Tibial nerve (tissue), 4 donors: ENCODE measurements at regions not wholly inside any gene's neighbourhood (a gene's known extent, or its start where the extent isn't known, plus 50 kb on each side); places are given as distances from the start of the nearest gene placed in this dataset.
"Not testable (repeated sequence)": the region's sequence is repeated elsewhere in the genome, so short reads cannot be mapped to it uniquely, and the experiment has no call there.

Experiments
- DNase-seq, 2 donors: peaks; one replicate each; pipeline ENCODE4 v3.0.0-alpha.2; 2019; ENCODE audit warnings: low spot score in 2 of 2
- H3K27ac ChIP-seq, 4 donors: fragments of 200-600 bp; sonication (generic) in 3 of 4; one replicate each; pipeline ENCODE4 v1.5.1; 2017 to 2019; ENCODE audit warnings: mild to moderate bottlenecking in 1 of 4
- H3K27me3 ChIP-seq, 2 donors: fragments of 200-600 bp; sonication (generic) in 1 of 2; one replicate each; pipeline versions ENCODE4 v1.5.1 to v1.6.0; 2017 to 2019
- H3K36me3 ChIP-seq, 3 donors: fragments of 200-600 bp; sonication (generic); one replicate each; pipeline ENCODE4 v1.5.1; 2018 to 2019
- H3K4me1 ChIP-seq, 4 donors: fragments of 200-600 bp; sonication (generic) in 3 of 4; one replicate each; pipeline ENCODE4 v1.5.1; 2017 to 2019
- H3K4me3 ChIP-seq, 4 donors: fragments of 200-600 bp; sonication (generic) in 3 of 4; one replicate each; pipeline ENCODE4 v1.5.1; 2017 to 2019; ENCODE audit warnings: mild to moderate bottlenecking in 1 of 4, moderate library complexity in 1 of 4
- H3K9me3 ChIP-seq, 4 donors: fragments of 200-600 bp; sonication (generic) in 3 of 4; one replicate each; pipeline ENCODE4 v1.5.1; 2017 to 2019
- EP300 ChIP-seq, 2 donors: sonication (generic); formaldehyde crosslinking; IDR thresholded peaks; one replicate each; pipeline ENCODE4 v1.6.1; 2017; ENCODE audit warnings: antibody characterized with exemption in 2 of 2, mild to moderate bottlenecking in 1 of 2
- POLR2A ChIP-seq, 2 donors: fragments of 450-650 bp; IDR thresholded peaks; one replicate each; pipeline ENCODE4 v1.6.1; 2017; ENCODE audit warnings: antibody characterized with exemption in 2 of 2, mild to moderate bottlenecking in 2 of 2, moderate library complexity in 2 of 2
- WGBS, 2 donors: methylation state at CpG; one replicate each; pipeline ENCODE4 v1.1.5; 2018; 5-methylcytosine and 5-hydroxymethylcytosine counted together
- TF ChIP-seq, protein P1 (sequence below), 5 experiments: fragments of 200-600 bp in 3 of 5; fragments of 450-650 bp in 2 of 5; sonication (generic) in 3 of 5; IDR thresholded peaks; one replicate each; pipeline ENCODE4 v1.5.1; 2016 to 2019; ENCODE audit warnings: antibody characterized with exemption in 5 of 5, mild to moderate bottlenecking in 3 of 5, moderate library complexity in 2 of 5

GRCh38 chr4:127450276-127450675, 182.5 kb upstream of the INTU start:
- WGBS, 2 donors: 40 to 44% methylated on average over 1 of the region's 1 CpG
- TF ChIP-seq EP300 (IDR thresholded peaks at IDR 0.05): no peak
- TF ChIP-seq, protein P1, sequence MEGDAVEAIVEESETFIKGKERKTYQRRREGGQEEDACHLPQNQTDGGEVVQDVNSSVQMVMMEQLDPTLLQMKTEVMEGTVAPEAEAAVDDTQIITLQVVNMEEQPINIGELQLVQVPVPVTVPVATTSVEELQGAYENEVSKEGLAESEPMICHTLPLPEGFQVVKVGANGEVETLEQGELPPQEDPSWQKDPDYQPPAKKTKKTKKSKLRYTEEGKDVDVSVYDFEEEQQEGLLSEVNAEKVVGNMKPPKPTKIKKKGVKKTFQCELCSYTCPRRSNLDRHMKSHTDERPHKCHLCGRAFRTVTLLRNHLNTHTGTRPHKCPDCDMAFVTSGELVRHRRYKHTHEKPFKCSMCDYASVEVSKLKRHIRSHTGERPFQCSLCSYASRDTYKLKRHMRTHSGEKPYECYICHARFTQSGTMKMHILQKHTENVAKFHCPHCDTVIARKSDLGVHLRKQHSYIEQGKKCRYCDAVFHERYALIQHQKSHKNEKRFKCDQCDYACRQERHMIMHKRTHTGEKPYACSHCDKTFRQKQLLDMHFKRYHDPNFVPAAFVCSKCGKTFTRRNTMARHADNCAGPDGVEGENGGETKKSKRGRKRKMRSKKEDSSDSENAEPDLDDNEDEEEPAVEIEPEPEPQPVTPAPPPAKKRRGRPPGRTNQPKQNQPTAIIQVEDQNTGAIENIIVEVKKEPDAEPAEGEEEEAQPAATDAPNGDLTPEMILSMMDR (IDR thresholded peaks at IDR 0.05): no peak
- no peak for TF ChIP-seq POLR2A (IDR thresholded peaks at IDR 0.05)

DNA sequence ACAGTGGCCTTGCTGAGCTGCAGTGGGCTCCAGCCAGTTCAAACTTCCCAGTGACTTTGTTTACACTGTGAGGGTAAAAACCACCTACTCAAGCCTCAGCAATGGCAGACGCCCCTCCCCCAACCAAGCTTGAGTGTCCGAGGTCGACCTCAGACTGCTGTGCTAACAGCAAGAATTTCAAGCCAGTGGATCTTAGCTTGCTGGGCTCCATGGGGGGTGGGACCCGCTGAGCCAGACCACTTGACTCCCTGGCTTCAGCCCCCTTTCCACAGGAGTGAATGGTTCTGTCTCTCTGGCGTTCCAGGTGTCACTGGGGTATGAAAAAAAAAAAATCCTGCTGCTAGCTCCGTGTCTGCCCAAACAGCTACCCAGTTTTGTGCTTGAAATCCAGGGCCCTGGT, 168.9 kb upstream of the INTU start:
- 65 to 74% methylated on average over 6 of the region's 6 CpGs for WGBS, 2 donors
- no peak overlapping the region for H3K27ac ChIP-seq
- H3K9me3 ChIP-seq: peaks cover 0 to 5% (median 2%) of the 10 kb centered on the region in 4 donors
- no peaks in the 10 kb centered on the region for H3K4me1 ChIP-seq
- TF ChIP-seq POLR2A (IDR thresholded peaks at IDR 0.05) (no peak), EP300 (IDR thresholded peaks at IDR 0.05) (no peak)
- TF ChIP-seq, protein P1 (IDR thresholded peaks at IDR 0.05): no peak
- DNase-seq: no peak
- no peaks in the 10 kb centered on the region for H3K36me3 ChIP-seq
- no peak overlapping the region for H3K4me3 ChIP-seq
- H3K27me3 ChIP-seq: no peaks in the 10 kb centered on the region

More at GRCh38 chr4:127450276-127450675, 182.5 kb upstream of the INTU start:
- Histone ChIP-seq H3K9me3 (no peaks in the 10 kb centered on the region), H3K27ac (no peak overlapping the region), H3K4me1 (peaks cover 0 to 3% (median 0%) of the 10 kb centered on the region in 4 donors), H3K36me3 (no peaks in the 10 kb centered on the region), H3K27me3 (no peaks in the 10 kb centered on the region), H3K4me3 (no peak overlapping the region)
- DNase-seq: no peak

DNA sequence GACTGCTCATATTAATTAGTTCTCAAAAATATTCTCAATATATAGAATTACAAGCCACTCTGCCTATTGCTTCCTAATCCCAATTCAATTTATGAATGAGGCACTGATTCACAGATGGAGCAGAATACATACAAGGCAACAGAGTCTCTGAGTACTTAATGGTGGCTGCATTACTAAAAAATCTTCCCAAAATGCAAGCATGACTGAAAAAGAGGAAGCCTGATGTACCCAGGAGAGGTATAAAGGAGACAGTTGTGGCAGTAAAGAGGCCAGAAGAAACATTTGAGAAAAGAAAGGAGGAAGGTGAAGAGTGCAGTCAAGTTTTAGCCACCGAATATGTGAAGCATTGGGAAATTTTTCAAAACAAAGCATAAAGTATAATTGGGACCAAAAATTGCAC, 163.2 kb upstream of the INTU start:
- Histone ChIP-seq H3K27ac (no peak overlapping the region), H3K27me3 (no peaks in the 10 kb centered on the region), H3K4me3 (no peak overlapping the region), H3K9me3 (peaks cover 0 to 16% (median 0%) of the 10 kb centered on the region in 4 donors), H3K4me1 (no peaks in the 10 kb centered on the region), H3K36me3 (no peaks in the 10 kb centered on the region)
- DNase-seq: no peak
- 11 to 31% methylated on average over 1 of the region's 1 CpG for WGBS, 2 donors
- TF ChIP-seq, protein P1 (IDR thresholded peaks at IDR 0.05): no peak
- no peak for TF ChIP-seq EP300 (IDR thresholded peaks at IDR 0.05)
- TF ChIP-seq POLR2A (IDR thresholded peaks at IDR 0.05): no peak

GRCh38 chr4:127469959-127470809, 162.6 kb upstream of the INTU start:
- no peak overlapping the region for H3K27ac ChIP-seq
- H3K27me3 ChIP-seq: no peaks in the 10 kb centered on the region
- H3K36me3 ChIP-seq: no peaks in the 10 kb centered on the region
- 89 to 92% methylated on average over 31 of the region's 31 CpGs for WGBS, 2 donors
- H3K4me1 ChIP-seq: no peaks in the 10 kb centered on the region
- H3K9me3 ChIP-seq: peaks cover 0 to 16% (median 0%) of the 10 kb centered on the region in 4 donors
- no peak overlapping the region for H3K4me3 ChIP-seq
- DNase-seq: no peak
- TF ChIP-seq, protein P1 (IDR thresholded peaks at IDR 0.05): no peak
- TF ChIP-seq EP300 (IDR thresholded peaks at IDR 0.05): no peak
- no peak for TF ChIP-seq POLR2A (IDR thresholded peaks at IDR 0.05)

- WGBS, 2 donors: 93 to 96% methylated on average over 3 of the region's 3 CpGs
Measured at GRCh38 chr4:127478271-127478670, 154.5 kb upstream of the INTU start.

More at GRCh38 chr4:127478271-127478670, 154.5 kb upstream of the INTU start:
- H3K27me3 ChIP-seq, H3K27ac ChIP-seq, H3K4me1 ChIP-seq, H3K36me3 ChIP-seq, DNase-seq, H3K4me3 ChIP-seq, H3K9me3 ChIP-seq: not testable (repeated sequence)
